Gastroesophageal sphincter (tissue), 3 donors: ENCODE measurements at regions not wholly inside any gene's neighbourhood (a gene's known extent, or its start where the extent isn't known, plus 50 kb on each side); places are given as distances from the start of the nearest gene placed in this dataset.

Experiments used
- EP300 ChIP-seq: sonication (generic); formaldehyde crosslinking; IDR thresholded peaks from one replicate; pipeline ENCODE4 v1.6.1; 2017; ENCODE audit warnings: antibody characterized with exemption, mild to moderate bottlenecking
- POLR2A ChIP-seq, 2 donors: fragments of 450-650 bp; IDR thresholded peaks; one replicate each; pipeline ENCODE4 v1.6.1; 2017; ENCODE audit warnings: antibody characterized with exemption in 2 of 2, mild to moderate bottlenecking in 2 of 2, moderate library complexity in 1 of 2
- POLR2AphosphoS5 ChIP-seq: sonication (generic); formaldehyde crosslinking; IDR thresholded peaks from one replicate; pipeline ENCODE4 v1.6.1; 2017; ENCODE audit warnings: antibody characterized with exemption
- TF ChIP-seq, protein P1 (sequence below), 4 experiments: fragments of 200-600 bp in 2 of 4; fragments of 450-650 bp in 2 of 4; sonication (generic) in 1 of 4; IDR thresholded peaks; one replicate each; pipeline ENCODE4 v1.5.1; 2017 to 2019; ENCODE audit warnings: antibody characterized with exemption in 4 of 4, mild to moderate bottlenecking in 2 of 4, moderate library complexity in 2 of 4

- TF ChIP-seq POLR2AphosphoS5 (no peak), POLR2A (IDR thresholded peaks at IDR 0.05) (no peak), EP300 (no peak)
- TF ChIP-seq, protein P1, sequence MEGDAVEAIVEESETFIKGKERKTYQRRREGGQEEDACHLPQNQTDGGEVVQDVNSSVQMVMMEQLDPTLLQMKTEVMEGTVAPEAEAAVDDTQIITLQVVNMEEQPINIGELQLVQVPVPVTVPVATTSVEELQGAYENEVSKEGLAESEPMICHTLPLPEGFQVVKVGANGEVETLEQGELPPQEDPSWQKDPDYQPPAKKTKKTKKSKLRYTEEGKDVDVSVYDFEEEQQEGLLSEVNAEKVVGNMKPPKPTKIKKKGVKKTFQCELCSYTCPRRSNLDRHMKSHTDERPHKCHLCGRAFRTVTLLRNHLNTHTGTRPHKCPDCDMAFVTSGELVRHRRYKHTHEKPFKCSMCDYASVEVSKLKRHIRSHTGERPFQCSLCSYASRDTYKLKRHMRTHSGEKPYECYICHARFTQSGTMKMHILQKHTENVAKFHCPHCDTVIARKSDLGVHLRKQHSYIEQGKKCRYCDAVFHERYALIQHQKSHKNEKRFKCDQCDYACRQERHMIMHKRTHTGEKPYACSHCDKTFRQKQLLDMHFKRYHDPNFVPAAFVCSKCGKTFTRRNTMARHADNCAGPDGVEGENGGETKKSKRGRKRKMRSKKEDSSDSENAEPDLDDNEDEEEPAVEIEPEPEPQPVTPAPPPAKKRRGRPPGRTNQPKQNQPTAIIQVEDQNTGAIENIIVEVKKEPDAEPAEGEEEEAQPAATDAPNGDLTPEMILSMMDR (IDR thresholded peaks at IDR 0.05): no peak
Observed at GRCh38 chr14:40367717-40368116, 935.5 kb upstream of the FBXO33 start.
